SK-N-MC (cell line): ENCODE measurements at regions not wholly inside any gene's neighbourhood (a gene's known extent, or its start where the extent isn't known, plus 50 kb on each side); places are given as distances from the start of the nearest gene placed in this dataset.

Experiments
- EZH2 ChIP-seq: fragments of 200-600 bp; sonication (generic); IDR thresholded peaks from one replicate; pipeline ENCODE4 v1.6.1; 2017; ENCODE audit warnings: antibody characterized with exemption
- FOXP2 ChIP-seq: optimal IDR thresholded peaks from 2 replicates; pipeline ENCODE3; 2011; ENCODE audit warnings: mild to moderate bottlenecking, moderate library complexity; ENCODE audit not compliant: insufficient read depth; ENCODE audit errors: extremely low read length, control extremely low read depth
- POLR2AphosphoS5 ChIP-seq: IDR thresholded peaks from 2 replicates; pipeline ENCODE4 v1.6.1; 2012; ENCODE audit warnings: mild to moderate bottlenecking, low read depth, low read length, borderline replicate concordance

DNA sequence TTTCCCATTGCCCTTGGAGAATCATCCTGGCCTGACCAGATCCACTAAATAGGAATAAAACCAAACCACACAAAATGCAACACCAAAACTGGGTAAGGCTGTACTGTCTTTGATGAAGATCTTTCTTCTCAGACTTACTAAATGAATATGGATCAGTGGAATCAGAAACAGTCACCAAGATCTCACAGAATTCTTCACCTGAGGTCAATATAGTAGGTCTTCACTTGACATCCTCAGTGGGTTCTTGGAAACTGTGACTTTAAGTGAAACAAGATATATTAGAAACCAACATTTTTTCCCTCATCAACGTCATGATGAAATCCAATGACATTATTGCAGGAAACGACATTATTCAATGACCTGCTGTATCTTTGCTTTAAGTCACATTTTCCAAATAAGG, 526.2 kb downstream of the FUT8 start:
- TF ChIP-seq POLR2AphosphoS5 (no peak), EZH2 (no peak), FOXP2 (no peak)
